ENCODE measurements at regions not wholly inside any gene's neighbourhood (a gene's known extent, or its start where the extent isn't known, plus 50 kb on each side); places are given as distances from the start of the nearest gene placed in this dataset.

- DNase-seq (ENCODE audit: low read depth) = no peak
Measured at GRCh38 chr22:48591286-48592065, 1236.2 kb downstream of the BRD1 start.

DNA sequence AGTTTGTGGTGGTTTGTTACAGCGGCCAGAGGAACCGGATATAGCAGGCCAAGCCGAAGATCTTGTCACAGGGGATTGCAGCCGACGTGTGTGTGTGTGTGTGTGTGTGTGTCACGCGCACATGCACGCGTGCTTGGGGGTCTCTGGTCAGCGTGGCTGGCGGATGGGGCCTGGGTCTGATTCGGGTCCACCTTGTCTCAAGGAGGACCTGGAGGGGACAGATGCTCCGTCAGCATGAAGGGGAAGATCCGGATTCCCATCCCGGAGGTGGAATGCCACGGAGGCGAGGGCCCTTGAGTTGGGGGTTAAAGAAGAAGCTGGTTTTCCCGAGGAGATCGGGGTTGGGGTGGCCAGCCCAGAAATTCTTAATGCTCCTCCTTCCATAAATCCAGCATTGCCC, 1237.8 kb downstream of the BRD1 start:
- no peak for DNase-seq (ENCODE audit: low read depth)

DNA sequence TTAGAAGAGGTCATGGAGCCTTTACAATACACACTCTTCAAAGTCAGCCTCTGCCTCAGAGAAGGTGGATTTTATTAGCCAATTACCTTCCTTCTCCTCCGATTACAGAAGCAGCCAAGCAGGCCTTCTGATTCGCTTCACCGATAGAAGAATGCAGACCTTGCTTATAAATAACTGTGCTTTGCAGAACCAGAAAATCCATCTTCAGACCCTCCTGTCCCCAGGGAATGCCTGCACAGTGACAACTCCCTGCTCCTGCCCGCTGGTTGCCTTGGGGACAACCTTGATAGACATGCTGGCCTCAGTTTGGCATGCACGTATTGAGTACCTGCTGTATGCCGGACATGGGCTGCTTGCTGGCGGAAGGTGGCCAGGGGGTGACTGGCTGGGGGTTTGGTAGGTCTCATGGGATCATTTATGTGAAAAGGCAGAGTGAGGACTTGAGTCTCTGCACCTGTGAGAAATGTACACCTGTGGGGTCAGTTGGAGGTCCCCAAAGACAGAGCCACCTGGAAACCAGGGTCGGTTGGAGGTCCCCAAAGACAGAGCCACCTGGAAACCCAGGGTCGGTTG, 1238.7 kb downstream of the BRD1 start:
- DNase-seq (ENCODE audit: low read depth) = no peak

DNA sequence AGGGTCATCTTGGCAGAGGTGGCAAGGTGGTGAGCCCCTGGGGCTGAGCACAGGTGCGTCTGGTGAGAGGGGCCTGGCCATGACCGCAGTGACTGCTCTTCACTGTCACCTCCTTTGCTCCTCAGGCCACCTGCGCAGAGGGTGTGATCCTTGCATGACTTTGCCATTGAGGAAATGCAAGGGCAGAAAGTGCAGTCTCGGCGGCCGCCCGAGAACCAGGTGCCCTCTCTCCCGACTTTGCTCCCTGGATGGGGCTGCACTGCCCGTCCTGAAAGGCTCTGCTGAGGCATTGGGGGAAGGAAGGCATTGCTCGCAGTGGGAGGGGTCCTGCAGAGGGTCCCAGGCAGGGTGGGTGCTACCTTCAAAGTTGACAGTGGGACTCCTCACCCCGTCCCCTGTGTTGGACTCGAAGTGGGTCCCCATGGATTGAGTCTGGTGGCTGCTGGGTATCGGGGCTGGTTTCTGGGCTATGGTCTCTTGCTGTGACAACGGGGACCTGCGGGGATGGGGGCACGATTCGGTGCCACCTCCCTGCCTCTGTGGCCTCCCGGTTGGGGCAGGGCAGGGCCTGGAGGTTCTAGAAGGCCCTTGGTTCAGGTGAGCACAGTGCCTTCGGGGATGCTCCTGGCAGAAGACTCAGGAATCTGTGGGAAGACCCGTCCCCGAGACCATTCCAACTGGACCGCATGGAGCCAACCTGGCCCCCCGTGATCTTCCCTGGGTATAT, 1239.4 kb downstream of the BRD1 start:
- DNase-seq (ENCODE audit: low read depth) = no peak

DNA sequence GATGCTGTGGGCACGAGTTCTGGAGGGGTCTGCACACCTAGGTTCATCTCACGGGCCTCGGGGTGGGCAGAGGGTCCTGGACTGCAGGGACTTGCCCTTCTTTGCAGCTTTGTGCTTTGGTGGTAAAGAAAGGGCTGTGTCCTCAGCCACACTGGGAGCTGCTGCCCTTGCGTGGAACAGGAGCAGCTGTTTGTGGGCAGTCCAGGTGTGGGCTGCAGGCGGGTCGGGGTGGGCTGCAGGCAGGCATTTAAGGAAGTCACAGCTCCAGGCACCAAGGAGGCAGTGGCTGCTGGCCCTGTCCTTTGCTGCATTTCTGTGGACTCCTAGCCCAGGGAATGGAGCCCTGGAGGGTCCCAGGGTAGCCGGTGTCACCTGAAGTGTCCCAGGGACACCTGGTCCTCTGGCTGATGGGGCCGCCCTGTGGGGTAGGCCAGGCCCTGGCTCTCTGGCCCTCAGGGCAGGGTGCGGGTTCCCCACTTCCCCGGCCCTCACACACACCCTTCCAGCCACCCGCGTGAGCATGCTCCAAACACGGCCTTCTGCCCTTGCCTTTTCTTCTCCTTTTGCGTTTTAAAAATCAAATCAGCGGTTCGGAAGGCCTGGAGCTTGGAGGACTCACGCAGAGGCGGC, 1240.3 kb downstream of the BRD1 start:
- DNase-seq (ENCODE audit: low read depth) = no peak

GRCh38 chr22:48586799-48587185, 1240.9 kb downstream of the BRD1 start:
- DNase-seq (ENCODE audit: low read depth) = no peak

DNA sequence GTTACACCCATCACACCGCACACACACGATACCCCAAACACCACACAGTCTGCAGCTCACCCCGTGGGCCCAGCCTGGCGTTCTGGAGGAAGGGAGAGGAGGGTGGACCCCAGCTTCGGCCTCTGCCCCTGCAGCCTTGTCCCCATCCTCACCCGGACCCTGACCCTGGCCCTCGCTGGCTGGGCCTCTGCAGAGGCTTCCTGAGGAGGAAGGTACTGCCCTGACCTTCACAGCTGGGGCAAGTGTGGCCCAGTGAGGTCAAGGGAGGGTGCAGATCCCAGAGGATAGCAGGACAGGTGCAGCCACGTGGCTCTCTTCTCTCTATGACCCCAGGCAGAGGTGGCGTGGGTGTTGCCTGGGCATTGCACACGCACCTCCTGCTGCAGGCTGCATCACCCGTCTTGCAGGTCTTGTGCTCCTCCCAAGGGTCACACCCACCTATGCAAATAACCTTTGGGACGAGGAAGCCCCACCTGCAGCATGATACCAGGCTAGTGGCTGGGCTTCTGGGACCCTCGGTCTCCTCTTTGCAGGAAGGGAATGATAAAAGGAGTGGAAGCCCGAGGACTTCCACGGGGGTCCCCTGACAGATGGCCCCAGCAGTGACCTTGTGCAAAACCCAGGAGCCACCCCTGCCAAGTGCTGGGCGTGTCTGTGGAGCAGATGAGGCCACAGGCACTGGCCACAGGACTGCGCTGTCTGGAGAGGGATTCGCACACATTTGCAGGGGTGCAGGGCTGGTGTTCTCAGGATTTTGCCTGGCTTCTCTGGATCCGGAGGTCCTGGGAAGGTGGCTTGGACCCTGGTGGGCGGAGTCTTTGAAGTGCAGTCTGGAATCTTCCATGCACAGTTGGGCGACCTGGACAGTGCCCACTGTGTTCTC, 1241.5 kb downstream of the BRD1 start:
- DNase-seq (ENCODE audit: low read depth) = no peak

DNA sequence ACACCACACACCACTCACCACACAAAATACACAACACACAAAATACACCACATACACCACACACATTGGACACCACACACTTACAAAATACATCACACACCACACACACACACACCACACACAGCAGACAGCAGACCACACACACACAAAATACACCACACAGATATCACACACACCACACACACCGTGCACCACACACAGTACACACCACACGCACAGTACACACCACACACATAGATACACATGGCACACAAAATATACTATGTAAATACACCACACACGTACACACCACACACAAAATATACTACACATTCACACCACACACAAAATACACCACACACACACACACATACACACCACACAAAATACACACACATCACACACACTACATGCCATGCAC, 1243.5 kb downstream of the BRD1 start:
- no peak for DNase-seq (ENCODE audit: low read depth)

DNA sequence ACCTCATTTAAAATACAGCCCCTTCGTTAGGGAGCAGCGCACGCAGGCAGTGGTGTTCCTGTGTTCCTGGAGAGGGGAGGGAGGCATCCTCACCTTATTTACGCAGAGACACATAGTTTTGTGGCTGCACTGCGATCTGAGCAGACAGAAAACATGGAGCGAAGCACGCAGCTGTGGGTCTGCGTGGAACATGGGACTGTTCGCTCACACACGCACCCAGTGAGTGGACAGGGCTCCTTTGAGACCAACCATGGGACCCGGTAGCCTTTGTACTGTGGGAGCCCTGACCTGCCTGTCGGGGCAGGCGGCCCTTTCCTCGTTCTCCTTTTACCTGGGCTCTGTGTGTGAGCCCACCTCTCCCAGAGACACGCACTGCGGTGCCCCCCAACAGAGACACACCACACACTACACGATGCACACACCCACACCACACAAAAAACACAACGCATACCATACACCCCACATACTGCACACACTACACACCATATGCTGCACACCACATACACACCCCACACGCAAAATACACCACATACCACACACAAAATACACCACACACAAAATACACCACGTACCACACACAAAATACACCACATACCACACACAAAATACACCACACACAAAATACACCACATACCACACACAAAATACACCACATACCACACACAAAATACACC, 1245.7 kb downstream of the BRD1 start:
- DNase-seq (ENCODE audit: low read depth) = no peak

DNA sequence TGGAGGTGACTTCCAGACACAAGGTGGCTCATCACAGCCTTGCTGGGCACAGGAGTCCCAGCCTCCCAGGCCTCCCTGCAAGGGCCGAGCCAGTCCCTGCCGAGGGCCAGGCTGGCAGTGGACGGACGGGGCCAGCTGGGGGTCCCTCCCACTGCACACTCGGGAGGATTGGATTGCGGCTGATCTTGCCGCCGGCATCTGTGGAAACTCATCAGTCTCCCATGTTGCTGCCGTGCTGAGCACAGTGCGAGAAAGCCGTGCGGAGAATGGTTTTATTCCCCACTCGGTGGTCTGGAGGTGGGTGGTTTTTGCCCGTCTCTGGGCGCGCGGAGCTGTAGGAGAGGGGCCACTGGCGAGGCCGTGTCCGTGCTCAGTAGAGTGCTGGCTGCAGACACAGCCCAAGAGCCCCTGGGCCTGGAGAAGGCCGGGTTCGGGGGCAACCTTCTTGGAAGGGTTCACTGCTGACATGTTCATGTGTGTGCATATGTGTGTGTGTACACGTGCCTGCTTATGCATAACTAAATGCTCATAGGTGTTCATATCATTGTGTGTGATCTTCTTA, 1246.4 kb downstream of the BRD1 start:
- DNase-seq (ENCODE audit: low read depth) = no peak

GRCh38 chr22:48580481-48580970, 1247.1 kb downstream of the BRD1 start:
- no peak for DNase-seq (ENCODE audit: low read depth)

DNA sequence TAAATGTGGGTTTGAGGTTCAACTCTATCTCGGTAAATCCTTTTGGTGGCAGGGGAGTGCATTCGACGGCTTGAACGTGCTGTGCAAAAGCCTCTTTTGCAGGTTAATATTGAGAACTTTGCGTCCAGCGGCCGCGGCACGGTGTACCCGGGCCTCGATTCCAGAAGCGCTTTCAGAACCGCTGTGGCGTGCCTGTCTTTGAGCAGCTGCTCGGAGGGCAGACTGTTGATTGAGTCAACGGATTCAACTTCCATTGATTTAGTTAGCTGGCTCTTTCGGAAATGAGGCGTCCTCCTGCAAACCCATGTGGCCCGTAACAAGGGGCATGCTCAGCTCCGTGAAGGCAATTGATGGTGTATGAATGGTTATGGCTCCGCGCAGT, 1247.8 kb downstream of the BRD1 start:
- no peak for DNase-seq (ENCODE audit: low read depth)

DNA sequence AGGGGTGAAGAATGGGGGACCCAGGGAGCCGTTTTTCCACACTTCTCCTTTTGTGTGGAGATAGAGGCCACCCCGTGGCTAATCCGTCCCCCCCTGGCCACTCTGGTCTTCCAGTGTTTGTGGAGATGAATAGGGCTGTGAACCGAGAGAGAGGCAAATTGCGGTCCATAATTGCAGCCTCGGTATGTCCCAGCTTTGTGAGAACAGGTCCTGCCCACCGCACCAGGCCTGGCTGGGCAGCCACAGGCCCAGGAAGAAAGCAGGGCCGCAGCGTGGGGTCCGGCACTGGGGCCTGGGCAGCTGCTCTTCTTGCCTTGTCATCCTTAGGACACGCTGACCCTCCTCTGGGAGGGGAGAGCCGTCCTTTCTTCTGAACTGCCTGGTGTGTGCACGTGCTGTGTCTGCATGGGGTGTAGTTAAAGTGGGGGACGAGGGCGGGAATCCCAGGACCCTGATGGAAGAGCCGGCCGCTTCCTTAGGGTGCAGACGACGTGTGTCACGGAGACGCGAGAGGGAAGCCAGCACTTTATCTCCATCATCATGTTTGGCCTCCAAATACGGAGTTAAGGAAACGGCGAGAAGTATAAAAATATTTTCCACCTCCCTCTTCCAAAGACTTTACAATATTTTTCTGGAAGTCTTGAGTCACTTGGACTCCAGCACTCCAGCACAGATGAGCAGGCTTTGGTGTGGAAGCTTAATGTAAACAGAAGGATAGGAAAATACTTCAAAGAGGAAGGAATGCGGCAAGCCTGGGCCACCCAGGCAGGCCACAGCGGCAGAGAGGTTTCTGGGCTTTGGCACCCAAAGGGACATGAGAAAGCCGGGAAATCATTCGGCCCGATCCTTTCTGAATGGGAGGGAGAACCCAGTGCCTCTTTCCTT, 1248.4 kb downstream of the BRD1 start:
- no peak for DNase-seq (ENCODE audit: low read depth)

DNA sequence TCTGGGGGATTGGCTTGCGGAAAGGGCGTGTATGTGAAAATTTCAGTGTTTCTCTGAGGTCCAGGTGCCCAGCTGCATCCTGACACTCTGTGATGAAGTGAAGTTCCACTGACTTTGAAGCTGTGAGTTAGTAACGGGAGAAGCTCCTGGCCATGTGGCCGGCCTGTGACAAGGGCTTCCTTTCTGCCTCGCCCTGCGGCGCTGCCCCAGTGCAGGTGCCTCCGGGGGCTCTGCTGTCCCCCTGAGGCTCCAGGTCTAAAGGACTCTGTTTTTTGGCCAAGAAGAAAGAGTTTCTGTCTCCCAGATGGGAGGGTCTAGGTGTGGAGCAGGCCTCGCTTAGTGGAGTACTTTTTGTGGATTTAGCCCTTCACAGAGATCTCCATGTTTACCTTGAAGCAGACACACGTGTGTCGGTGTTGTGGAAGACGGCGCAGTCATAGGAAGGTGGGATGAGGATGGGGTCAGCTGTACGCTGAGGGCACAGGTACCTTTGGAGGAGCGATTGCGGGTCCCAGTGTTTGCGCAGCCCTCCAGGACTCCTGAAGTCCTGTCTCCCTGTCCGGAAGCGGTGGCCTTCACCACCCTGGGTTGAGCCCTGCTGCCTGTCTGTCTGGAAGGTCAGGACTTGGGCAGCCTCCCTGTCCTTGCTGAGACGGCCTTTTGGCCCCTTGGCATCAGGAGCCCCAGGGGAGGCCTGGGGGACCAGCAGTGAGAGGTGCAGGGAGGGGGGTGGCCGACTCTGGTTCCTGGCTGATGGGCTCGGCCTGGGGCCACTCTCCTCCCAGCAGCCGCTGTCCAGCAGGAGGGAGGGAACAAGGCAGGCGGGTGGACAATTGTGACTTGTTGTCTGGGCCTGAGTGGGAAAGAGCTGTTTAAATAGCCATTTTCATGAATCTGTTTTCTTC, 1249.3 kb downstream of the BRD1 start:
- DNase-seq (ENCODE audit: low read depth) = no peak

DNA sequence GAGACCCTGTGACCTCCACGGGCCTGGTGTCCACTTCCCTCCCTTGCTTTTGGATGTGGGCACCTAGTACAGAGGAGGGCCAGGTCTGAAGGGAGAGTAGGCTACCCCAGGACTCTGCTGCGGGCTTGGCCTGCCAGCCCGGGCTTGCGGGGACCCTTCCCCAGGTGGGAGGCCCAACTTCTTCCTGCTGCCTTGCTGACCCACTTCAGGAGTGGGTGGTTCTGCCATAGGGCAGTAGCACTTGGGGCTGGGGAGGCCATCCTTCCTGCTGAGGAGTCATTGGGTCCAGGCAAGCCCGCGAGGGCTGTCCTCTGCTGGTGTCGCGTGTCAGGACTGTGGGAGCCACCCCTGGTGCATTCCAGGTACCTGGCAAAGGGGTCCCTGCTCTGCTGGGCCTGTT, 1250.0 kb downstream of the BRD1 start:
- no peak for DNase-seq (ENCODE audit: low read depth)

DNA sequence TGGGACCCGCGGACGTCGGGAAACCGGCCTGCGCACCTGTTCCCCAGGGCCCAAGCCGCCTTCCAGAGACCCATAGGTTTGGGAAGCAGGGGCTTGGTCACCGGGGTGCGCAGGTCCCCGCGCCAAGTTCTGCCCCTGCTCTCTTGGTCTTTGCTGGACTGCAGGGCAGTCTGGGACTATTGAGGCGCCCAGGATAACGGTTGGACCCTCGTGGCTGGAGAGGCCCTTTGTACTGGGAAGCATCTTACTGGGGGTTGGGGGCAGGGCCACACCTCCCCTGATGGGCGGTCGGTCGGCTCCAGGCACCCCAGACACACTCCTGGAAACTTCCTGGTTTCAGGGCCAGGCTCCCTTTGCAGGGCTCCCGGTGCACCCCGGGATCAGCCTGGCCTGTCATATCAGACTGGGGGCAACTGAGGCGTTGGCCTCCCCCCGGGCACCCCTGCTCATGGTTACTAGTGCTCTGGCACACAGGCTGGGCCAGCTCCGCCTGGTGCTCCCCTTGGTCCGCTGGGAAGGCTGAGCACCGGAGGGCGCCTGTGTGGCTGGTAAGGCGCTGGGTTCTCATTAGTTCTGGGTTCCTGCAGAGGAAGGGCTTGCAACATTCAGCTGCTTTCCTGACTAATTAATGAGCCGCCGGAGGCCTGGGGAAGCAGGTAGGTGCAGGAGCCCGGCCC, 1250.5 kb downstream of the BRD1 start:
- no peak for DNase-seq (ENCODE audit: low read depth)

GRCh38 chr22:48576333-48577013, 1251.2 kb downstream of the BRD1 start:
- no peak for DNase-seq (ENCODE audit: low read depth)

All from stimulated activated CD8-positive, alpha-beta memory T cell treated with anti-CD3 and anti-CD28 coated beads, Interleukin-12 subunit alpha, Interleukin-12 subunit beta, amount 100 ng/mL, for 1 hour (primary cell).